KMS-11 (cell line): ENCODE measurements at regions not wholly inside any gene's neighbourhood (a gene's known extent, or its start where the extent isn't known, plus 50 kb on each side); places are given as distances from the start of the nearest gene placed in this dataset.

Experiments
- H2AFZ ChIP-seq: fragments of 200-600 bp; sonication (generic); 2 replicates; pipeline ENCODE4 v1.6.1; 2016; ENCODE audit warnings: antibody characterized with exemption, mixed run types, low read depth
- H3K27ac ChIP-seq: fragments of 200-600 bp; sonication (generic); 2 replicates; pipeline ENCODE4 v1.6.1; 2016; ENCODE audit warnings: mild to moderate bottlenecking, mixed run types
- H3K27me3 ChIP-seq: fragments of 200-600 bp; sonication (generic); 2 replicates; pipeline ENCODE4 v1.6.1; 2017; ENCODE audit warnings: mild to moderate bottlenecking, low read depth, mixed run types, moderate library complexity; ENCODE audit not compliant: insufficient read depth
- H3K36me3 ChIP-seq: fragments of 200-600 bp; sonication (generic); 2 replicates; pipeline ENCODE4 v1.6.1; 2017; ENCODE audit warnings: mild to moderate bottlenecking, mixed run types; ENCODE audit not compliant: insufficient read depth
- H3K4me1 ChIP-seq: fragments of 200-600 bp; sonication (generic); 2 replicates; pipeline ENCODE4 v1.6.1; 2016; ENCODE audit warnings: mild to moderate bottlenecking, low read depth, mixed run types; ENCODE audit not compliant: poor library complexity, severe bottlenecking
- H3K4me2 ChIP-seq: fragments of 200-600 bp; sonication (generic); 2 replicates; pipeline ENCODE4 v1.7.0; 2016; ENCODE audit warnings: mild to moderate bottlenecking, mixed run types
- H3K4me3 ChIP-seq: fragments of 200-600 bp; sonication (generic); IDR thresholded peaks from 2 replicates; pipeline ENCODE4 v1.6.1; 2017; ENCODE audit warnings: low read depth, low read length, mixed read lengths; ENCODE audit not compliant: insufficient read depth
- H3K79me2 ChIP-seq: fragments of 200-600 bp; sonication (generic); 2 replicates; pipeline ENCODE4 v1.6.1; 2016; ENCODE audit warnings: low read depth, mixed run types; ENCODE audit not compliant: insufficient read depth
- H3K9ac ChIP-seq: fragments of 200-600 bp; sonication (generic); 2 replicates; pipeline ENCODE4 v1.6.1; 2016; ENCODE audit warnings: mild to moderate bottlenecking, mixed run types
- H4K20me1 ChIP-seq: fragments of 200-600 bp; sonication (generic); 2 replicates; pipeline ENCODE4 v1.6.1; 2016; ENCODE audit warnings: mild to moderate bottlenecking, mixed run types; ENCODE audit not compliant: insufficient read depth
- TF ChIP-seq, protein P1 (sequence below): fragments of 200-600 bp; sonication (generic); conservative IDR thresholded peaks from 2 replicates; pipeline ENCODE4 v1.6.1; 2017; ENCODE audit warnings: low read depth, mild to moderate bottlenecking, antibody characterized with exemption, low read length, moderate library complexity, mixed read lengths

GRCh38 chr5:167778228-167778627 lies 513.2 kb upstream of the WWC1 start:
- TF ChIP-seq, protein P1, sequence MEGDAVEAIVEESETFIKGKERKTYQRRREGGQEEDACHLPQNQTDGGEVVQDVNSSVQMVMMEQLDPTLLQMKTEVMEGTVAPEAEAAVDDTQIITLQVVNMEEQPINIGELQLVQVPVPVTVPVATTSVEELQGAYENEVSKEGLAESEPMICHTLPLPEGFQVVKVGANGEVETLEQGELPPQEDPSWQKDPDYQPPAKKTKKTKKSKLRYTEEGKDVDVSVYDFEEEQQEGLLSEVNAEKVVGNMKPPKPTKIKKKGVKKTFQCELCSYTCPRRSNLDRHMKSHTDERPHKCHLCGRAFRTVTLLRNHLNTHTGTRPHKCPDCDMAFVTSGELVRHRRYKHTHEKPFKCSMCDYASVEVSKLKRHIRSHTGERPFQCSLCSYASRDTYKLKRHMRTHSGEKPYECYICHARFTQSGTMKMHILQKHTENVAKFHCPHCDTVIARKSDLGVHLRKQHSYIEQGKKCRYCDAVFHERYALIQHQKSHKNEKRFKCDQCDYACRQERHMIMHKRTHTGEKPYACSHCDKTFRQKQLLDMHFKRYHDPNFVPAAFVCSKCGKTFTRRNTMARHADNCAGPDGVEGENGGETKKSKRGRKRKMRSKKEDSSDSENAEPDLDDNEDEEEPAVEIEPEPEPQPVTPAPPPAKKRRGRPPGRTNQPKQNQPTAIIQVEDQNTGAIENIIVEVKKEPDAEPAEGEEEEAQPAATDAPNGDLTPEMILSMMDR, result no peak
- H3K27ac ChIP-seq, result no peak overlapping the region
- no peak overlapping the region for H3K4me2 ChIP-seq
- no peak overlapping the region for H3K4me3 ChIP-seq
- H3K4me1 ChIP-seq, result no peaks in the 10 kb centered on the region
- no peak overlapping the region for H2AFZ ChIP-seq
- no peaks in the 10 kb centered on the region for H3K36me3 ChIP-seq
- no peak overlapping the region for H3K9ac ChIP-seq
- H4K20me1 ChIP-seq, result no peaks in the 10 kb centered on the region
- H3K27me3 ChIP-seq, result no peaks in the 10 kb centered on the region
- H3K79me2 ChIP-seq, result no peaks in the 10 kb centered on the region

DNA sequence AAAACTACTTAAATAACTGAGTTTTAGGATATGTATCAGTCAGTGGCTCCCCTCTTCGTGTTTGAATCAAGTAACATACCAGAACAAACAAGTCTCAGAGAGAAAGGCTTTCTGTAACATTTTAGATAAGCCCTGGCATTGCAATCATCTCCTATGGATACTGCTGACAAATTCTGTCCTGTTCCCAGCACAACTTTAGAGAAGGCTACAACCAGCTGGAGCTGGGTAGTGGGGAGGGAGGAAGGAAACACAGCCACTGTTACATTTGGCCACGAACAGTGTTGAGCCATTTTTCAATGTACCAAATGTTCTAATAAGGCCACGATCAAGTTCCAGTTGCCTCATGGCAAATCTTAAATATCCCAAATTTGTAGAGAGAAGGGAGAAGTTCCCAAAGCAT lies 511.8 kb upstream of the WWC1 start:
- no peak overlapping the region for H3K4me3 ChIP-seq
- H3K4me1 ChIP-seq, result no peaks in the 10 kb centered on the region
- no peaks in the 10 kb centered on the region for H3K36me3 ChIP-seq
- no peaks in the 10 kb centered on the region for H4K20me1 ChIP-seq
- H3K4me2 ChIP-seq, result no peak overlapping the region
- H3K9ac ChIP-seq, result no peak overlapping the region
- H2AFZ ChIP-seq, result no peak overlapping the region
- no peaks in the 10 kb centered on the region for H3K79me2 ChIP-seq
- H3K27ac ChIP-seq, result no peak overlapping the region
- TF ChIP-seq, protein P1, result no peak
- H3K27me3 ChIP-seq, result no peaks in the 10 kb centered on the region

DNA sequence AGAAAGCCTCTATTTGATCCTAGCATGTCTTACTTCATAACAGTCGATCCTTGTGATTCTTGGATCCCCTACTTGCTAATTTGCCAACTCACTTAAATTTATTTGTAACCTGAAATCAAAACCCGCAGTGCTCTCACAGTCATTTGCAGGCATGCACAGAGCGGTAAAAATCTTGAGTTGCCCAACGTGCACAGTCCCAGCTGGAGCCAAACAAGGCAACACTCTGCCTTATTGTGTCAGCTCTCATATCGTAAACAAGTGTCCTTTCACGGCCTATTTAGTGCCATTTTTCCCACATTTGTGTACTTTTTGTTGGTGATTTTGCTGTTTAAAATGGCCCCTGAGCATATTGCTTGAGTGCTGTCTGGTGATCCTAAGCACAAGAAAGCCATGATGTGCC lies 511.3 kb upstream of the WWC1 start:
- TF ChIP-seq, protein P1, result no peak
- H3K79me2 ChIP-seq, result no peaks in the 10 kb centered on the region
- no peaks in the 10 kb centered on the region for H4K20me1 ChIP-seq
- no peaks in the 10 kb centered on the region for H3K36me3 ChIP-seq
- no peak overlapping the region for H3K4me2 ChIP-seq
- H3K4me3 ChIP-seq, result no peak overlapping the region
- no peak overlapping the region for H3K27ac ChIP-seq
- H3K9ac ChIP-seq, result no peak overlapping the region
- H2AFZ ChIP-seq, result no peak overlapping the region
- no peaks in the 10 kb centered on the region for H3K4me1 ChIP-seq
- H3K27me3 ChIP-seq, result no peaks in the 10 kb centered on the region

DNA sequence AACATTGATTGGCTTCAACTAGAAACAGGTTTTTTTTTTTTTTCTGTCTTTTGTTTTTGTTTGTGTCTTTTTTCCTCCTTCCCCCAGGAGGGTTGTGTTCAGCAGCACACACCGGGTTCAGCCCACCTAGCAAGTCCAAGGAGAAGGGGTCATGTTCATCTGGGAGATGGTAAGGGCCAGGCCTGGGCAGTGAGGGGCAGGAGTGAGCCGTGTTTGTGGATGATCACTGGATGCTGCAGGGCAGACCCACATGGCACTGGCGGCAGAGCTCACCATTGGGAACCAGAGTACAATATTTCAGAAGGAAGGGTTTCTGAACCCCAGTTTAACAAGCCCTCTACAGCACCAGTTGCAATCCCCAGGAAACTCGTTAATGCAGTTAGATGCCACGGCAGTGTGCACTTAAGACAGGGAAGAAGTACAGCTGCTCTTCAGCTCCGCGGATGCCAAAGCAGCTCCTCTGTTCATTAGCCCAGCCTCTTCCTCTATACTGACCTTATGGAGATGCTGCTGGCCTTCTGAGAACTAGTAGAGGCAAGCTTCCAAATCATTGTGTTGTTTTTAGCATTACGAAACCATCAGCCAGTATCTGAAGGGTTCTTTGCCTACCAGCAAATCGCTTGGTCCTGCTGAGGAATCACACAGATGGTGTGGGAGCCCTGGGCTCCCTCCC lies 508.2 kb upstream of the WWC1 start:
- Histone ChIP-seq H3K36me3 (no peaks in the 10 kb centered on the region), H3K4me3 (no peak overlapping the region), H4K20me1 (no peaks in the 10 kb centered on the region), H3K79me2 (no peaks in the 10 kb centered on the region), H3K27ac (no peak overlapping the region), H3K27me3 (no peaks in the 10 kb centered on the region), H3K4me1 (no peaks in the 10 kb centered on the region), H2AFZ (no peak overlapping the region), H3K9ac (no peak overlapping the region), H3K4me2 (no peak overlapping the region)
- TF ChIP-seq, protein P1, result no peak
